ENCODE measurements at regions not wholly inside any gene's neighbourhood (a gene's known extent, or its start where the extent isn't known, plus 50 kb on each side); places are given as distances from the start of the nearest gene placed in this dataset.
"Not testable (repeated sequence)": the region's sequence is repeated elsewhere in the genome, so short reads cannot be mapped to it uniquely, and the experiment has no call there.

DNA sequence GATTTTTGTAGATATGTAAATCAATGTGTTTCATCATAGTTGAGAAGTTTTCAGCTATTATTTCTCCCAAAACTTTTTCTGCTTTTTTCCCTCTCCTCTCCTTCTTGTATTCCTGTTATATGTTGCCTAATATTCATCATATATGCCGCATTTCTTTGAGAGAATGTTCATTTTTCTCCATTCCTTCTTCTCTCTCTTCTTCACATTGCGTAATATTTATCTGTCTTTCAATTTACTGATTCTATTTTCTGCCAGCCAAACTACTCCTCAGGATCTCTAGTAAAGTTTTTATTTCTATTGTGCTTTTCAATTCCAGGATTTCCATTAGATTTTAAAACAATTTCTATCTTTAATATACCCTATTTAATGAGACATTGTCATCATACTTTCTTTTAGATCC lies 896.8 kb downstream of the EPHA7 start:
- DNase-seq (ENCODE audit: low read depth in 2 of 2), result no peak

DNA sequence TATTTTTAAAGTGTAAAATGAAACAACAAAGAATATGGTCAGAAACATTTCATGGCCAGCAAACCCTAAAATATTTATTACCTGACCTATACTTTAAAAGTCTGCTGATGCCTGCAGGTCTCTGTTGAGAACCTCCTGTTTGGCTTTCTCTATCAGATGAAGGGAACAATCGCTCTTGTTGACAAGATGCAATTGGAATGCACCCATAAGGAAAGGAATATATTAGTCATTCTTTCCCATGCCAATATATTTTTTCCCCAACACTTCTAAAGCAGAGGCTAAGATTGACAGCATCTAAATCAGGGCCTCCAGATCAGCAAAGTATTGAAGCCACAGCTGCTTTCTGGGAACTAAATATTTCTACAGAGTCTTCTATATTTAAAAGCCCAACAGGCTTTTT lies 897.8 kb downstream of the EPHA7 start:
- no peak for DNase-seq (ENCODE audit: low read depth in 2 of 2)

DNA sequence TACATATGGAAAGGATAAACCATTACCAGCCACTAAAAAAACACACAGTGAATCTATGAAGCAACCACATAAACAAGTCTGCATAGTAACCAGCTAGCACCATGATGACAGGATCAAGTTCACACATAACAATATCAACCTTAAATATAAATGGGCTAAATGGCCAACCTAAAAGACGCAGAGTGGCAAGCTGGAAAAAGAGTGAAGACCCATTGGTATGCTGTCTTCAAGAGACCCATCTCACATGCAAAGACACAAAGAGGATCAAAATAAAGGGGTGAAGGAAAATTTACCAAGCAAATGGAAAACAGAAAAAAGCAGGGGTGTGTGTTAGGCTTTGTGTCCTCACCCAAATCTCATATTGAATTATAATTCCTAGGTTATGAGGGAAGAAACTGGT lies 909.2 kb downstream of the EPHA7 start:
- DNase-seq (ENCODE audit: low read depth in 2 of 2), result no peak

DNA sequence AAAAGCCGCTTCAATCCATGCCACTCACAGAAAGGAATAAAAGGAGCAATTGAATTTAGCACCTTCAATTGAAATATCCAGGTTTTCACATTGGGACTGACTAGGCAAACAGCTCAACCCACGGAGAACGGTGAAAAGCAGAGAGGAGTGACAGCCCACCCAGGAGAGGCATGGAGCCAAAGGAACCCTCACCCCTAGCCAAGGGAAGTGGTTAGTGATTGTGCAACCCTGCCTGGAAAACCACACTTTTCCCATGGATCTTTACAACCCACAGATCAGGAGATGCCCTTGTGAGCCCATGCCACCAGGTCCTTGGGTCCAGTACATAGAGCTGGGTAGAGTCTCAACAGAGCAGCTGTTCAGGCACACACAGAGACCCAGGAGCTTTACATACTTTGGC lies 911.8 kb downstream of the EPHA7 start:
- no peak for DNase-seq (ENCODE audit: low read depth in 2 of 2)

DNA sequence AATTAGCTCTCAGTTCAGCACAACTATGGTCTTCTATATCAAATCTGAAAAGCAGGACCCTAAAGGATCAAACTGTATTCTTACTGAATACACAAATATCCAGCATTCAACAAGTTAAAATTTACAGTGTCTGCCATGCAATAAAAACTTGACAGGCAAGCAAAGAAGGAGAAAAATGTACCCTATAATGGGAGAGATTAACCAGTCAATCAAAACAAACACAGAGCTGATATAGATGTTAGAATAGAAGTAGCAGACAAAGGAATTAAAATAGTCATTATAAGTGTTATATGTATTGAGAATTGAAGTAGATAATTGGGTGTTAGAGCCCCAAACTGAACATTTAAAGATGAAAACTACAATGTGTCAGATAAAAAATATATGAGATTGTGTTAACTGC lies 914.9 kb downstream of the EPHA7 start:
- DNase-seq (ENCODE audit: low read depth in 2 of 2), result no peak

DNA sequence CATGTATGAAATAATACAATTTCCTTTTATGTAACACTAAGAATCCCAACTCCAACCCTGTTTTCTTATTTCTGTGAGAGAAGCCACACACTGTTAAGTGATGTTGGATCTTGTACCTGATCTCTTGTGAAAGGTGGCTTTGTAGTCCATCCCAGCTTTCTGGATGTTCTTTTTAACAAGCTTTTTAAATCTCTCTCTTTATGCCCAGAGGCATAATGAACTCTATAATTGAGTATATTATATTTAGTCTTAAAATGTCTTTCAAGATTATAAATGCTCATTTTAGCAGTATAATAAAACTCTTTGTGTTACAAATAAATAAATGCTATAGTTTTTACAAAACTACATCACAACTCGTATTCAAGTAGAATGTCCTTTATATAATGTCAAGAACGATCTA lies 922.1 kb downstream of the EPHA7 start:
- DNase-seq (ENCODE audit: low read depth in 2 of 2), result no peak

DNA sequence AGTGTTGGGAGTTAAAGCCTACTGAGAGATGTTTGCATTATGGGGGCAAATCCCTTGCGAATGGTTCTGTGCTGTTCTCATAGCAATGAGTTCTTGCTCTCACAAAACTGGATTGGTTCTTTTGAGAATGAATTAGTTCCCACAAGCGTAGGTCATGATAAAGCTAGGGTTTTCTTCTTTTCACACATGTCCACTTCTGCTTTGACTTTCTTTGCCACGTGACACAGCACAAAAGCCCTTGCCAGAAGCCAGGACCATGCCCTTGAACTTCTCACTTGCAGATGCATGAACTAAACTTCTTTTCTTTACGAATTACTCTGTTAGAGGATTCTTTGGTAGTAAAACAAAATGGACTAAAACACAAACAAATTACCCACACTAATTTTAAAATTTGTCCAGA lies 922.8 kb downstream of the EPHA7 start:
- no peak for DNase-seq (ENCODE audit: low read depth in 2 of 2)

DNA sequence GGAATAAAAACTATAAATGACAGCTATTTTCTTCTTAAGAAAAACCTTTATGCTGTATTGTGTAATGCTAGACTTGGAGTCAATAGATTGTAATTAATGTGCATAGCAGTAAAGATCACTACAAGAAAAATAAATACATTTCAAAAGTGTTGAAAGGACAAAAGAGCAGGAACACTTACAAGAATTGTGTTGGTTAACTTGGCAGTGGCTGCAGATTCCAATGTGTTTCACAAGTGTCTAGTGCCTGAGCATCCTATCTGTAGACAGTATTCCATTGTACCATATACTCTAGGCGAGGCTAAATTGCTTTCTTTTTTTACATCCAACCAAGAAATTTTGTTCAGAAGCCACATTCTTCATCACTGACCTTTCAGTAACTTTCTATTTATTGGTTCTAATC lies 924.1 kb downstream of the EPHA7 start:
- no peak for DNase-seq (ENCODE audit: low read depth in 2 of 2)

DNA sequence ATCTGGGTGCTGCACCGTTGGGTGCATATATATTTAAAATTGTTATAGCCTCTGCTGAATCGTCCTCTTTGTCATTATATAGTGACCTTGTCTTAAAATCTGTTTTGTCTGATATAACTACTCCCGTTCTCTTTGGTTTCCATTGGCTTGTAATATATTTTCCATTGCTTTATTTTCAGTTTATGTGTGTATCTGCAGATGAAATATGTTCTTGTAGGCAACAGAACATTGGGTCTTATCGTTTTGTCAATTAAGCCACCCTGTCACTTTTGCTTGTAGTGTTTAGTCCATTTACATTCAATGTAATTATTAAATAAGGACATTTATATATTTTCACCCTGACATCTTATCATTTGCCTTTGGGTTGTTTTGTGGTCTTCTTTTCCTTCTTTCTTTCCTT lies 933.9 kb downstream of the EPHA7 start:
- no peak for DNase-seq (ENCODE audit: low read depth in 2 of 2)

DNA sequence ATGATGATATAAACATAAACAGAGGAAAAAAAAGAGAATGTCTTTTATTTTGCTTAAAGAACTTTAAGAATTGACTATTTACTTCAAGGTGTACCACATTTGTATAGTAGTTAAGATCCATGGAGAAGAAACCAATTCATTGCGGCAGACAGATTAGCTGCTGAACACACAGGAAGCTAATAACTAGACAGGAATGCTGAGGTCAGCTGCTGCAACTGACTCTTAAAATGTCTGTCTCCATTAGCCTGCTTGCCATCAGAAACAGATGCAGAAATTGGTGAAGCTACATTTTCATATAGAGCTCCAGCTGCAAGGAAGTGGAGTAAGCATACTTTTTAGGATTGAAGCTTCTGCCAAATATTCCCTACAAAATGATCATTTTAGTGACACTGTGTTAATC lies 939.5 kb downstream of the EPHA7 start:
- DNase-seq (ENCODE audit: low read depth in 2 of 2), result no peak

DNA sequence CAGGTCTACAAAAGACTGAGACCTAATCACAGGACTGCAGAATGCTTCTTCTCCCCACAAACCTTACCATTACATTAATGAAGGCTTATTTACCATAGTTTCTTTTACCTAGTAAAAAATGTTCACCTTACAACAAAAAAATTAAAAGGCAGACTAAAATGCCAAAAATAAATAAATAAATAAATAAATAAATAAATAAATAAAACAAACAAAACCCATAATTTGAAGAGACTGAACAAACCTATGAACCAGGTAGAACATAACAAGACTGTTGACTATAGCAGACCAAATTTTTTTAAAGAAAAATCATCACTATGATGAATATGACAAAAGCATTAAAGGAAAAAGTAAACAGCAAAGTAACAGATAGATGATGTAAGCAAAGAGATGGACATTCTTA lies 946.3 kb downstream of the EPHA7 start:
- no peak for DNase-seq (ENCODE audit: low read depth in 2 of 2)

DNA sequence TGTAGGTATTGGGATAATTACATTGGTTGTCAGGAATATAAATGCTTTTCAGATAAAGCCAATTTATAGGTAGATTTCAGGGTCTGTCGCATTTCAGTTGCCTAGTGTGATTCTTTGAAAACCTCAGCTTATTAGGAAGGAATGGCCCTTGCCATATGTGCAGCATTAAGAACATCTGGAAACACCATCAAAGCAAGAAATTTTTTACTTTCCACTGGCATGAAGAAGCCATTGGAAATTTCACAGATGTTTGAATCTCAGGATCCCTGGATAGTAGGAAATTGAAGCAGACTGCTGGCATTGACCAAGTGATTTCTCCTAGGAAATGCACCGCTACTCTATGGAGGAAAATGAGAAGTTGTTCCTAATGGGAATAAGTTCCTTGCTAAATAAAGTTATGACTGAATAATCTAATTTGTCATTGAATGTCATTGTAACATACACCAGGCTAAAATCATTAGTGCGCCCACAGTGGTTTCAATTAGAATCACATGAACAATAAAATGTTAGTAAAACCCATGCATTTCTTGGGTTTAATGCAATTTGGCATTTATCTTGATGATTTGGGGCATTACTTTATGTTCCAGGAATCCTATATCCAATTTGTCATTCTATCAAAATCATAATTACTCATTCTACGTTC lies 950.1 kb downstream of the EPHA7 start:
- no peak for DNase-seq (ENCODE audit: low read depth in 2 of 2)

DNA sequence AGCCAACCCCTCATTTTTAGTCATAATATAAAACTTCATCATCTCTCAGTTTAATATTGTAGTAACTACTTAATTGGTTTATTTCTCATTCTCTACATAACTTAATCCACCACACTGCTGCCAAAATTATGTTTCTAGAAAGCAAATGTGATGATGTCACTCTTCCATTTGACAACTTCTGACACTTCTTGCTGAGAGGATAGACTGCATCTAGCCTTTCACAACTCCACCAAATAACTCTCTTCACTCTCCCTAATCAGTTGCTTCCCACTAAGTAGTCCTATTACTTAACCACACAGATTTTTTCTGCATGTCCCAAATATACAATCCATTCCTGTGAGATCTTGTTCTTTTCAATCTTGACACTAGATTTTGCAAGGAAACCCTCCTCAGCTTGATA lies 951.3 kb downstream of the EPHA7 start:
- no peak for DNase-seq (ENCODE audit: low read depth in 2 of 2)

DNA sequence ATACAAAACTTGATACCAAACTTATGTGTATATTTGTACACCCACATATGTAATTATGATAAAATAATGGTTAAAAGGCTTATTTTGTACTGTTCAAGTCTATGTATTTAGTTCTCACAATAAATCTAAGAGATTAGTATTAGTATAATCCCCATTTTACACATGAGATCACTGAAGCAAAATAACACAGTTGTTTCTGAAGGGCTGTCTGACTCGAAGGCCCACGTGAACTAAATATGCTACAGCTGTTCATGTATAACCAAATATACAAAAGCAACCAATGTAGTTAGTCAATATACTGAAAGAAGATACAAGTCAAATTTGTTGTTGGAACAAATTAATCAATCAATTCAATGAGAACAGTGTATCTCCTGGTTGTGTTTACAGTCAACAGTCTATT lies 959.2 kb downstream of the EPHA7 start:
- no peak for DNase-seq (ENCODE audit: low read depth in 2 of 2)

DNA sequence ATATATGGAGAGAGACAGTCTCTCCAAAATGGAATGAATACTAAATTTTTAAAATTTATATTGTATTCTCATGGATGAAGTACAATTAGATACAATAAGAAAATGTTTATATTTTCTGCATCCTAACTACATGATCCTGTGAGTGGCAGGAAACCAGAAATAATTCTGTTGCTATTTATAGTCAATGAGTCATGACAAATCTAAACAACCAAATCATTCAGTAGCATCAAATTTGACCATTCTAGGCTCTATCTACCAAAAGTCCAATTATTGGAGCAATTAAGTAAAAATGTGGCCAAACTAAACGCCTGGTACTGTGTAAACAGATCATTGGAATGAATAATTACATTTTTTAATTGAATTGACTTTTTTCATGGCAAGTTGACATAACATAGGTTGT lies 959.8 kb downstream of the EPHA7 start:
- DNase-seq (ENCODE audit: low read depth in 2 of 2), result no peak

DNA sequence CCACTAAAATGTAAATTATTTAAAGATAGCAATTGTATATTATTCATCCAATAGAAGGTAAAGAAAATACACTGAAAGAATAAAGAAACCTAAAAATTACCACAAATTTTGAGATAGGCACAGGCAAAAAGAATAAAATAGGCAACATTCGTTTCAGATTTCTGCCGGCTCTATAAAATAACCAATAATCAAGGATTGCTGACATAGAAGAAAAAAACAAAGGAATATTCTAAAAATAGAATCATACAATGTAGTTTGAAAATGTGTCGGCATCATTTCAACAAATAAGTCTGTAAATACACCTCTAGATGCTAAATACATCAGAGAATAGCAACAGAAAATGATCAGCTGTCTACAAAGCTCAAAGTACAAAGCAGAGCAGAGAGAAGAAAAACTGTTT lies 973.3 kb downstream of the EPHA7 start:
- no peak for DNase-seq (ENCODE audit: low read depth in 2 of 2)

DNA sequence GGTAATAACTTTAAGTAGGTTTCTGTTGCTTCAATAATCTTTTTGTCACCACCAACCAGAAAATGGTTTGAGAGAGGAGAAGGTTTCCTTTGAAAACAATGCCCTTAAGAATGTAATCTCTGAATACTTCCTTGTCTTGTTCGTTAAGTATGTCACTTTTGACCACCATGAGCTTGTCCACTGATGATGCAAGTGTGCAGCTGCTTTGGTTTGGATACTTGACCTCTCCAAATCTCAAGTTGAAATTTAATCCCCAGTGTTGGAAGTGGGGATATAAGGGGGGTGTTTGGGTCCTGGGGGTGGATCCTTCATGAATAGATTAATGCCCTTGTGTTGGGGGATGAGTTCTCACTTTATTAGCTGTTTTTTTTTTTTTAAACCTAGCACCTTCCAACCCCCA lies 985.4 kb downstream of the EPHA7 start:
- DNase-seq (ENCODE audit: low read depth in 2 of 2), result no peak

DNA sequence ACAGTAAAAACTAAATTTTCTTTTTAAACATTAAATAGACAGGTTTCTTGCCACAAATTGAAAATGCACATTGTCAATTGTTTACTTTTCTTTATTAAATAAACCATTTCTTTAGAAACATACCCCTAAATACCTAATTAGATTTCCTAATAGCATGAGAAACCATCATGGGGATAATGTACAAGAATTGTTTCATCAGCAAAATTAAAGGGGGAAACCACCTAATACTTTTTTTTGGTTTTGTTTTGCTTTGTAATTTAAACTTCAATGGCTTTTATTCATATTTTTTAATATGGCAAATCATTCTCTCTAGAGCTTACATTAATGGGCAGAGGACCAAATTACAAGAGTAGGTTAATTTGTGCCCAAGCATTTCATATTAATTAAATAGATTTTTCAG lies 987.9 kb downstream of the EPHA7 start:
- DNase-seq (ENCODE audit: low read depth in 2 of 2), result no peak

DNA sequence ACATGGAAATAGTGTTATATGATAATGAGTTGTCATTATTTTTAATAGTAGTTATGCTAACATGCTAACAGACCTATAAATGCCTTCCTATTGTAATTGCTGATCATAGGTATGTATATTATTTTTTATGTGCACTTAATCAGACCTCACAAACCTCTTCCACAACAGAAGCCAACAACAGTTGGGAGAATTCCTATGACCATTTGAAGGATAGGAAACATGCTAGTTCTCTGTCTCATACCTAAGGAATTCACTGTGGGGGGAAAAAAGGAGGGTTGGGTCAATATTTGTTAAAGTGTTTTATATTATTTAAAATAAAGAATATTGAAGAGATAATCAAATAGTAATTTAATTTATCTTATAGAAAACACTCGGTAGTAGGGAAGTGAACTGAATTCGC lies 990.9 kb downstream of the EPHA7 start:
- DNase-seq (ENCODE audit: low read depth in 2 of 2), result no peak

DNA sequence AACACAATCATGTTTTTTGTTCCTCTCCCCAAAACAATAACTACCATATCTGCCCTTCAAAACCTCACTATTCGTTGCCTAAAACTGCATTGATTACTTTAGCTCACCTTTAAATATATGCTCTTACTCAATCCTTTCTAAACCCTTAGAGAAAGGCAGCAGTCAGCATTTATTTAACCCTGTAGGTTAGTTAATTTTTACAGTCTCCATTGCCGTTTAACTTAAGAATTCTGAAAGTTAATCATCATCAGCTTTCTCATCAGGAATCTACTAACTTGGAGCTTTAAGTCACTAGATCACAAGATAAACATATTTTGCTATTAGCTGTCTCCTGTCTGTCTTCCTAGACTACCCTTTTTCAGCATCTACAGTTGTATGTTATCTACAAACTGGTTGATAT lies 991.9 kb downstream of the EPHA7 start:
- no peak for DNase-seq (ENCODE audit: low read depth in 2 of 2)

DNA sequence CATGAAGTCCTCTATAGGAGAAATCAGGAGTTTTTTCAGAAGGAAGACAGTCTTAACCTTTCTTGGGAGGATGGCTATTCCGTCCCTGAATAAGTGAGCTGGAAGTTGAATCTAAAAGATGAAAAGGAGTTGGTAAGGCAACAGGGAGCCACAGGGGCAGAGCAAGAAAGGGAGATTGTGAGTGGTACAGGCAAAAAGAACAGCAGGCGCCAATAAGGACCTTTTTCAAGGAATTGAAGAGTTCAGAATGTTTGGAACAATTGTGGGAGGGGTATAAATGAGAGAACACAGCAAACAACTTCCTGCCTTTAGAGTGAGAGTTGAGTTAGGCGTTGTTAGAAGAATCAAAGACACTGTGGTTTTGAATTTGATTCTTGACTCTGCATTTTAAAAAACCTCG lies 1003.7 kb downstream of the EPHA7 start:
- DNase-seq (ENCODE audit: low read depth in 2 of 2), result no peak

DNA sequence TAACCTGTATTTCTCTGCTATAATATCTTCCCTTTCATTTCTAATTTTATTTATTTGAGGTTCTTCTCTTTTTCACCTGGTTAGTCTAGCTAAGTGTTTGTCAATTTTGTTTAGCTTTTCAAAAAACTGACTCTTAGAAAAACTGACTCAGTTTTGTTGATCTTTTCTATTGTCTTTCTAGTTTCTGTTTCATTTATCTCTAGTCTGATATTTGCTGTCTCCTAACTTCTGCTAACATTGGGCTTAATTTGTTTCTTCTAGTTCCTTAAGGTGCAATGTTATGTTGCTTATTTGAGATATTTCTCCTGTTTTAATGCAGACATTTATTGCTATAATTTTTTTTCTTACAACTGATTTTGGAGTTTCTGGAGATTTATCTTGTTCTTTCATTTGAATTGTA lies 1011.0 kb downstream of the EPHA7 start:
- DNase-seq (ENCODE audit: low read depth in 2 of 2), result no peak

DNA sequence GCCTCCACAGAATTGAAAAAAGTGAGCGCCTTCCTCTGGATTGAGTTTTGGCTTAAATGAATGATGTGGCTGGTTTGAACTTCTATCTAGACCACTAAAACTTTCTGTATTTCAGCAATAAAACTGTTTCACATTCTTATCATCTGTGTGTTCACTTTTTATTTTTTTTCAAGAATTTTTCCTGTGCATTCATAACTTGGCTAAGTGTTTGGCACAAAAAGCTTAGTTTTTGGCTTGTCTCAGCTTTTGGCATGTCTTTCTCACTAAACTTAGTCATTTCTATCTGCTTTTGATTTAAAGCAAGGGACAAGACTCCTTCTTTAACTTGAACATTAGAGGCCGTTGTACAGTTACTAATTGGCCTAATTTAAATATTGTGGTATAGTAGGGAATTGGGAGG lies 1015.1 kb downstream of the EPHA7 start:
- DNase-seq (ENCODE audit: low read depth in 2 of 2), result no peak

DNA sequence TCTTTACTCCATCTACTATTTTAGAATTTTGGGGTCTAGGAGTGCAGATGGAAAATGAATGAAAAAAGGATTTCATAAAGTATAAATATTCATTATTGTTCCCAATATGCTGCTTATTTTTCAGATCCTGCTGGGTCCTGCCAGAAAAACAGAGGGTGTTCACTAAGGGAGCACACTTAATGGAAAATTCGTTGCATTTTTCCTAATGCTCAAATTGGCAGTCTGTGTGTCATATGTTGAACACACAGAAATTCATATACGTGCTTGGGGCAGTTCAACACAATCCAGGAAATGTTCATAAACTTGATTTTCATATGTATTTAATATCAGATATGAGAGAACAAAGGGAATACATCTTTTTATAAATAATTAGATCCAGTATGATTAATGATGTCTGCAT lies 1019.4 kb downstream of the EPHA7 start:
- DNase-seq (ENCODE audit: low read depth in 2 of 2), result no peak

DNA sequence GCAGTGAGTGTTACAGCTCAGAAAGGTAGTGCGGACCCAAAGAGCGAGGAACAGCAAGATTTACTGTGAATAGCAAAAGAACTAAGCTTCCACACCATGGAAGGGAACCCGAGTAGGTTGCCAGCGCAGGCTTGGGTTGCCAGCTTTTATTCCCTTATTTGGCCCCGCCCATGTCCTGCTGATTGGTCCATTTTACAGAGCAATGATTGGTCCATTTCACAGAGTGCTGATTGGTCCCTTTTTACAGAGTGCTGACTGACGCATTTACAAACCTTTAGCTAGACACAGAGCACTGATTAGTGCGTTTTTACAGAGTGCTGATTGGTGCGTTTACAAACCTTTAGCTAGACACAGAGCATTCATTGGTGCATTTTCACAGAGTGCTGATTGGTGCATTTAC lies 1030.7 kb downstream of the EPHA7 start:
- not testable (repeated sequence) for DNase-seq (ENCODE audit: low read depth in 2 of 2)
